ENCODE measurements at regions not wholly inside any gene's neighbourhood (a gene's known extent, or its start where the extent isn't known, plus 50 kb on each side); places are given as distances from the start of the nearest gene placed in this dataset.

GRCh38 chr20:36084356-36084755 is 70.2 kb upstream of the EPB41L1 start:
- TF ChIP-seq, protein P1, sequence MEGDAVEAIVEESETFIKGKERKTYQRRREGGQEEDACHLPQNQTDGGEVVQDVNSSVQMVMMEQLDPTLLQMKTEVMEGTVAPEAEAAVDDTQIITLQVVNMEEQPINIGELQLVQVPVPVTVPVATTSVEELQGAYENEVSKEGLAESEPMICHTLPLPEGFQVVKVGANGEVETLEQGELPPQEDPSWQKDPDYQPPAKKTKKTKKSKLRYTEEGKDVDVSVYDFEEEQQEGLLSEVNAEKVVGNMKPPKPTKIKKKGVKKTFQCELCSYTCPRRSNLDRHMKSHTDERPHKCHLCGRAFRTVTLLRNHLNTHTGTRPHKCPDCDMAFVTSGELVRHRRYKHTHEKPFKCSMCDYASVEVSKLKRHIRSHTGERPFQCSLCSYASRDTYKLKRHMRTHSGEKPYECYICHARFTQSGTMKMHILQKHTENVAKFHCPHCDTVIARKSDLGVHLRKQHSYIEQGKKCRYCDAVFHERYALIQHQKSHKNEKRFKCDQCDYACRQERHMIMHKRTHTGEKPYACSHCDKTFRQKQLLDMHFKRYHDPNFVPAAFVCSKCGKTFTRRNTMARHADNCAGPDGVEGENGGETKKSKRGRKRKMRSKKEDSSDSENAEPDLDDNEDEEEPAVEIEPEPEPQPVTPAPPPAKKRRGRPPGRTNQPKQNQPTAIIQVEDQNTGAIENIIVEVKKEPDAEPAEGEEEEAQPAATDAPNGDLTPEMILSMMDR (IDR thresholded peaks at IDR 0.05): no peak
- no peak for TF ChIP-seq EZH2 (IDR thresholded peaks at IDR 0.05)
